ENCODE measurements at regions not wholly inside any gene's neighbourhood (a gene's known extent, or its start where the extent isn't known, plus 50 kb on each side); places are given as distances from the start of the nearest gene placed in this dataset.
"Not testable (repeated sequence)": the region's sequence is repeated elsewhere in the genome, so short reads cannot be mapped to it uniquely, and the experiment has no call there.

DNA sequence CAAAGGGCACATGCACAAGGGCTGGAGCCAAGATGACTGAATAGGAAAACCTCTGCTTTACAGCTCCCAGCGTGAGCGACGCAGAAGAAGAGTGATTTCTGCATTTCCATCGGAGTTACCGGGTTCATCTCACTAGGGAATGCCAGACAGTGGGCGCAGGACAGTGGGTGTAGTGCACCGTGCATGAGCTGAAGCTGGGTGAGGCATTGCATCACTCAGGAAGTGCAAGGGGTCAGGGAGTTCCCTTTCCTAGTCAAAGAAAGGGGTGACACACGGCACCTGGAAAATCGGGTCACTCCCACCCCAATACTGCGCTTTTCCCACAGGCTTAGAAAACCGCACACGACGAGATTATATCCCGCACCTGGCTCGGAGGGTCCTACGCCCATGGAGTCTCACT lies 64.5 kb upstream of the HTR1E start:
- DNase-seq: not testable (repeated sequence)

DNA sequence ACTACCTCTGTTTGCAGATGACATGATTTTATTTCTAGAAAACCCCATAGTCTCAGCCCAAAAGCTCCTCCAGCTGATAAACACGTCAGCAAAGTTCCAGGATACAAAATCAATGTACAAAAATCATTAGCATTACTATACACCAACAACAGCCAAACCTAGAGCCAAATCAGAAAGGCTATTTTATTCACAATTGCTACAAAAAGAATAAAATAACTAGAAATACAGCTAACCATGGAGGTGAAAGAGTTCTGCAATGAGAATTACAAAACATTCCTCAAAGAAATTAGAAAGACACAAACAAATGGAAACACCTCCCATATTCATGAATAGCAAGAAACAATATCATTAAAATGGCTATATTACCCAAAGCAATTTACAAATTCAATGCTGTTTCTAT lies 65.6 kb upstream of the HTR1E start:
- DNase-seq: peak; percentile 31

DNA sequence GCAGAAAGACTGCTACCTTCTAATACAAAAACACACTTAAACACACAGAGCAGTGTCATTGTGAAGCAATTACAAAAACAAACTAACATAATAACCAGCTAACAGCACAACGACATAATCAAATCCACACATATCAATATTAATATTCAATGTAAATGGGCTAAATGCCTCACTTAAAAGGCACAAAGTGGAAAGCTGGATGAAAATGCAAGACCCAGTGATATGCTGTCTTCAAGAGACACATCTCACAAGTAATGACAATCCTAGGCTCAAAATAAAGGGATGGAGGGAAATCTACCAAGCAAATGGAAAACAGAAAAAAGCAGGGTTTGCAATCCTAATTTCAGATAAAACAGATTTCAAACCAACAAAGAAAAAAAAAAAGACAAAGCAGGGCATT lies 67.8 kb upstream of the HTR1E start:
- DNase-seq: no peak

DNA sequence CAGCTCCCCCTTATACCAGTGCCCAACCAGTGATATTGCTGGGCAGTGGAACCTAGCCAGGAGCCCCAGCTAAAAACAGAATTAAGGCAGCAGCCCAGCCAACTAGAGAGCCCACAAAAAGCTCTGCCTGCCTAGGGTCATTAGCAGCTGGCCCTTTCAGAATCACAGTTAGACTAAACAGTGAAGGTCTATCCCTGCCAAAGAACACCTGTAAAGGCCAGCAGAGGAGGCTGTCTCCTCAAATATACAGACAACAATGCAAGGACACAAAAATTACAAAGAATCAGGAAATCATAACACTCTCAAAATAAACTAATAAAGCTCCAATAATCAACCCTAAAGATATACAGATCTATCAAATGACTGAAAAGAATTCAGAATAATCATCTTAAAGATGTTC lies 77.8 kb upstream of the HTR1E start:
- DNase-seq: no peak

DNA sequence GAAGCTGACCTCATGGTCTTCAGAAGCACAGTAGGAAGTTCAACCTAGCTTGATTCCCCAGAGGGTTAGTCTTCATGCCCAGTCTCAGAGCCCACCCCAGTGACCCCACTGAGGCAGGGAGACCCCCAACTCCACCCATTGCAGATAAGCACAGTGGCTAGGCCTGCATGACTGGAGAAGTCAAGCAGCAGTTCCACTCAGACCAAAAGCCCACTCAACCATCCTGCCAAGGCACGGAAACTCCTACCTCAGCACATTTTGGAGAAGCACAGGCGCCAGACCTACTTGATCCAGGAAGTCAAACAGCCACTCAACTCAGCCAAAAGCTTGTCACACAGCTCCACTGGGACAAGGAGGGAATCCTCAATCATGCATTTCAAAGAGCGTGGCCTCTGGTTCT lies 78.4 kb upstream of the HTR1E start:
- DNase-seq: no peak

DNA sequence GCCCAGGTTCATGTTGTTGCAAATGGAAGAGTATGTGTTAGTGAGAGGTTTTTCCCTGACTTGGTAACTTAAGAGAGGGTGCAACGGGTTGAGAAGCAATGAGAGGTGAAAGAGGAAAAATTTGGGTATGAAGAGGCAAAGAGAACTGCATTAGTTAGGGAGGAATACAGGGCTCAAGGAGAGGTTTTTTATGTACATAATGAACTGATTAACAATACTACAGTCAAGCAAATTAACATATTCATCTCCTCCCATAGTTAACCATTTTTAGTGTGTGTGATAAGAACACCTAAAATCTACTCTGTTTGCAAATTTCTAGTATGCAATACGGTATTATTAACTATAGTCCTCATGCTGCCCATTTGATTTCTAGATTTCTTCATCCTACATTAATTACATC lies 79.5 kb upstream of the HTR1E start:
- DNase-seq: no peak

DNA sequence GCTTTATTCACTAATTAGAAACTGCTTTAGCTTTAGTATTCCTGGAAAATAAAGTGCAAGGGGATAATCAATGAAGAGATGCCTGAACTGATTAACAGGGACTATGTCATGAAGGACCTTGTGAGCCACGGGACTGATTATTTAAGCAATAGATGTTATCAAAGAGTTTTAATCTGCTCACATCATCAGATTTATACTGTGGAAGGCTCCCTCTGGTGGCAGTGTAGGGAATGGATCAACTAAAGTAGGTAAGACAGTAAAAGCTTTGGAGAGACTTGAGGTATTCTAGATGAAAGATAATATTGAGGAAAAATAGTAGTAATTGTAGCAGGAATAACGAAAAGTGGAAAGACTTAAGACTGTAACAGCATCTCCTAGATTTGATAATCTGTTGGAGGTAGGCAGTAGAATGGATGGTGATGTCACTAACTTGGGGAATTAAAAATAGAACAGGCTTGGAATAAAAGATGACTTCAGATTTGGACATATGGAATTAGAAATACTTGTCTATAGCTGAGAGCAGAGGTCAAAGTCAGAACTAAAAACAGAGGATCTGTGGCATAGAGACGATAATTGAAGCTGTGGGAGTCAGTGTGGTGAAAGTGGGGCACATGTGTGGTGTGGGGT lies 80.3 kb upstream of the HTR1E start:
- peak; percentile 59 for DNase-seq

DNA sequence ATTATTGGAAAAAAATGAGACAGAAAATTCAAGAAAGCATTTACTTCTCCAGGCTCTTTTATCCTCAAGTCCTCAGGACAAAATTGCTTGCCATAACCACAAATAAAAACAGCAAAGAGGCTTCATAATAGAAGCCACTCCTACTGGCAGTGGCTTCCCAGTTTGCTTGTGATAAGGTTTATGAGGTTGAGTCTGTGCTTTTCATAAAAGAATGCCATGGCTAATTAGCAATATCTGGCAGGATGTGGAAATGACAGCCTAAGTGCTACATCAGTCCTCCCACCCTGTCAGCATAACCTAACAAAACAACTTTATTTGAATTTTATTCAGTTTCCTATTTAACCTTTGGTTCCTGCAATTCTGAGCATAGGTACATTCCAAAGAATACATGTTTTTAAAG lies 80.9 kb upstream of the HTR1E start:
- DNase-seq: peak; percentile 69

DNA sequence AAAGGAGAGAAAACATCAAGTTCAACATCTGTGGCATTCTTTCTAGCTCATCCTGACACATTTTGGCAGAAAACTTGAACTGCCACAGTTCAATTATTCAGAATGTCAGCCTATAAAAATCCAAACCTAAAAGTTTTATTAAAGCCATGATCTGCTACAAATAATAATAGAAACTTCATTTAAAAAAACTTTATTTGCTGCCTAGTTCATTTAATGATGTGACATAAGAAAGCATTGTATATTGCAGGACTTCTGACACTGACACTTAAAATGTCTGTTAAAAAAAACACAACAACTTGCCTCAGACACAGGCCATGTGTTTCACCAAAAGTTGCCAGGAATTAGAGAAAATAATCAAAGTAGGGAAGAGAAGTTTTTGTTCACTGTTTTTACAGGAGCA lies 88.3 kb upstream of the HTR1E start:
- DNase-seq: no peak

DNA sequence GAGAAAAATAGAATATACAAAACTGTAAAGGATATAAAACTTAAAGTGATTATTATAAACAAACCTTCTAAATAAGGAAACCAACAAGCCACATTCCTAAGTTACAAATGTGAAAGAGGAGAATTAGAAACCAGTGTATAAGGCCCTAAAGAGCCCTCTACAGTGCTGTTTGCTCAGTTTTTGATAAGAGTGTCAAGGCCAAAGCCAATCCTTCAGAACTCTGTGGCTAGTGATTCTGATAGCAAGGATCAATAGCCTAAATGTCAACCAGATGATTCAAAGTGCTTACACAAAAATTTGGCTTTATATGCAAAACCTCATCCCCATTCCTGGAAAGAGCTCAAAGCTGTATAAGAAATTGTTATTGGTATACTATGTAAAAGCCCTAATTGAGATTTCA lies 104.6 kb upstream of the HTR1E start:
- DNase-seq: no peak

DNA sequence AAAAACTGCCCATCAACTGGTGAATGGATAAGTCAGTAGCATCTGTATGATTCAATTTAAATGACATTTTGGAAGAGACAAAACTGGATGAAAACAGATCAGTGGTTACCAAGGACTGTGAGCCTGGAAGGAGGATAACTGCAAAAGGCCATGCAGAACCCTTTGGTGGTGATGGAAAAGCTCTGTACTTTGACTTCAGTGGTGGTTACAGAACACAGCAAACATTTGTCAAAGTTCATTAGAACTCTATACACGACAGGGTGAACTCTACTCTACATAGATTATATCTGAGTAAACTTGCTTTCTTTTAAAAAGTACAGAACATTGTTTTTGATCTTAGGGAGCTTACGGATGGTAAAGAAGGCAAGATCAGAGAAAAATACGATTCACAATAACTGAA lies 111.9 kb upstream of the HTR1E start:
- no peak for DNase-seq

DNA sequence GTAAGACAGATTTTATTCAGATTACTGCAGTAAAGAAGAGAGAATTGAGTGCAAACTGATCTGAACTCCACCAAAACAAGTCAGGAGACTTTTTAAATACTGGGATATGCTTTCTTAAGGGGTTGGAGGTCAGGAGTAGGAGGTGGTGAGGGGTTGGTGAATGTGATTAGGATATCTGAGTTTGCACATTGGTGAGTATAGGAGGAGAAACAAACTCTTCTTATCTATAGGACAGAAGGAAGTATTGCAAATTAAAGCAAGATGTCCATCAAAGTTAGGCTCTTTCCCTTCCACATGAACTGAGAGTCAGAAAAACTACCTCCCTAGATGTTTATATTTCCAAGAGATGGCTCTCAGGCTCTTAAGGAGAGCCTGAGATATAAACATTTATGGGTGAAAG lies 114.6 kb upstream of the HTR1E start:
- no peak for DNase-seq

DNA sequence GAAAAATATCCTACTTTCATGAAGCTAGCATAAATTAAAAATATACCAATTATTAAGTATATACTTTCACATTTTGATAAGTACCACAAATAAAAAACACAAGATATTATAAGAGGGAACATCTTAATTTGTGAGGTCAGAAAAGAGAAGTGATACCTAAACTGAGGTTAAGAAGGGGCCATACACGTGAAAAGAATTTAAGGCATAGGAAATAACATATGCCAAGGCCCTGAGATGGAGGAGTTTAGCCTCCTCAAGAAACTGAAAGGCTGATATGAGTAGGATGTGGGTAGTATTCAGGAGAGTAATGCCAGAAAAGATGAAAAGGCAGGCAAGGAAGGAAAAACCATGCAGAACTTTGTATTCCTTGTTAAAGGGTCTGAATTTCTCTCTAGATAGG lies 116.6 kb upstream of the HTR1E start:
- no peak for DNase-seq

DNA sequence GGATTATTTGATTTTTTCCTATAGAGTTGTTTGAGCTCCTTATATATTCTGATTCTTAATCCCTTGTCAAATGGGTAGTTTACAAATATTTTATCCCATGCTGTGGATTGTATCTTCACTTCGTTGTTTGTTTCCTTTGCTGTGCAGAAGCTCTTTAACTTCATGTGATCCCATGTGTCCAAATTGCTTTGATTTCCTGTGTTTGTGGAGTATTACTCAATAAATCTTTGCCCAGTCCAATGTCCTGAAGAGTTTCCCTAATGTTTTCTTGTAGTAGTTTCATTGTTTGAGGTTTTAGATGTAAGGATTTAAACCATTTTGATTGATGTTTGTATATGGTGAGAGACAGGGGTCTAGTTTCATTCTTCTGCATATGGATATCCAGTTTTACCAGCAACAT lies 143.7 kb upstream of the HTR1E start:
- DNase-seq: no peak

DNA sequence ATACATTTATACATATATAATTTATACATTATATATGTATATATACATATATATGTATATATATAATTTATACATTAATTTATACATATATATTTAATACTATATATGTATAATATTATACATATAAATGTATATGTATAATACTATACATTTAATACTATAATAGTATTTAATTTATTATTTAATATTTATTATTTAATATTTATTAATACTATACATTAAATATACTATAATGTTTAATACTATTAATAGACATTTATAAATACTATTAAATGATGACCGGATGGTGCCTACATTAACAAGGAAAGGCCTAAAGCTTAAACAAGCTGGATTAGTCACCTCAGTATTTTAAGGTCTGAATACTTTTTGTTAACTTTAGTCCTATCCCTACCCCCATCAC lies 145.9 kb upstream of the HTR1E start:
- DNase-seq: no peak

DNA sequence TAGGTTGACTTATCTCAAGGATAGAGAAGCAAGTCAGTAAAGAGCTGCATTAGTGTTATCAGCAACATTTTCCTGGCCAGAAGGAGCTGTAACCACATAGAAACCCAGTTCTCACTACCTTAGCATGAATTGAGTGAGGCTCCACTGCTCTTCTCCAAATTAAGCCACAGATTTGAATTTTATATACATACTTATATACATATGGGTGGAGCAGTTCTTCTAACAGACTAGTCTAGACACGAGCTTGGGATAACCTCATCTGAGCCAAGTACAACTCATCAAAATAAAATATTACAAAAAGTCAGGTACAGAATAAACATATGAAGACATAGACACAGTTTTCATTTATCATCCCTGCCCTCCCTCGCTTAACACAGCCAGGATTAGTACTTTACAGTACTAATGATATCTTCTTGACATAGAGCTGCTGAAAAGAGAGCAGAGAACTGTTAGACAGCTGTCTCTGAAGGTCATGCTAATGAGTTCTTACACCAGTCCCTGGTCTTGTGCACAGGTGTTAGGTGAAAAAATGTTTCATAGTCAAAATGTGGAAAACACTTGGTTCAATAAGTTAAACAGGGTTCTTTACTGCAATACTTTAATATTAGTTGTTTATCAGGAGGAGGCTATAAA lies 147.4 kb upstream of the HTR1E start:
- no peak for DNase-seq

DNA sequence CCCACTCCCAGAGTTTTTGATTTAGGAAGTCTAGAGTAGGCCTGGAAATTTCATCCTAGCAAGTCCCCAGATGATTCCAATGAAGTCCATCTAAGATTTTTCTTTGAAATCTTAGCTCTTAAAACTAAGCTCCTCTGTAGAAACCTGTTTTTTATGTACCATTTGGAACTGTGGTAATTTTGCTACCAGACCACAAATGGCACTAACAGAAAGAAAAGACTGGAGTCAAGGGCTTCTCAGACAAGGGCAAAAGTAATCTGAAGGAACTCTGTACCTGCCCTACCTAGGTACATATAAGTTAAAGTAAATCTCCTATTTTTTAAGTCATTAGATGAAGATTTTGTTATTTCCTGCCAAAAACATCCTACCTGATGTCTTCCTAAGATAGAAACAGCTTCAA lies 155.0 kb upstream of the HTR1E start:
- no peak for DNase-seq

DNA sequence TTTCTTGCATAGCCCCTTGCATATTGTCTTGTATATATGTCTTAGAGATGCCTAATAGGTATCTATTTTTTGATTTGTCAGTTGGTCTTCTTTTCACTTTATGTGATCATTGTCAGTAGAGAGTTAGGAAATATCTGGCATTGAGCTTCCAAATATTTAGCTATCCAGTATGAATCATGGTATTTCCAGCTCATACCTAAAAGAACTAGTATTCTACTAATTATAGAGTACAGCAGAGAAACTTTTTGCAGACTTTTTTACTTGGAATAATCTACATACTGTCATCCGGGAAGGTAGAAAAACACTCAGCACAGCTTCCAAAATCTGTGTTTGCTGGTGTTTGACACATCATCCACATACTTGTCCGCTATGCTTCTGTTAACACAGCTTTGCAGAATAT lies 156.4 kb upstream of the HTR1E start:
- no peak for DNase-seq

DNA sequence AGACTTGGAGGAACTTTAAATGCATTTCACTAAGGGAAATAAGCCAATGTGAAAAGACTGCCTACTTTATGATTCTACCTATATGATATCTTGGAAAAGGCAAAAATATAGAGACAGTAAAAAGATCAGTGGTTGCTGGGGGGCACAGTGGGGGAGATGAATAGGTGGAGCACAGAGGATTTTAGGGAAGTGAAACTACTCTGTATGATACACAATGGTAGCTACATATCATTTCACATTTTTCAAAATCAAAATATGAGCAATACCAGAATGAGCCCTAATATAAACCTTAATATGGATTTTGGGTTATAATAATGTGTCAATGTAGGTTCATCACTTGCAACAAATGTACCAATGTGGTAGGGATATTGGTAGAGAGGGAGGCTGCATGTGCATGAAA lies 161.4 kb upstream of the HTR1E start:
- no peak for DNase-seq

DNA sequence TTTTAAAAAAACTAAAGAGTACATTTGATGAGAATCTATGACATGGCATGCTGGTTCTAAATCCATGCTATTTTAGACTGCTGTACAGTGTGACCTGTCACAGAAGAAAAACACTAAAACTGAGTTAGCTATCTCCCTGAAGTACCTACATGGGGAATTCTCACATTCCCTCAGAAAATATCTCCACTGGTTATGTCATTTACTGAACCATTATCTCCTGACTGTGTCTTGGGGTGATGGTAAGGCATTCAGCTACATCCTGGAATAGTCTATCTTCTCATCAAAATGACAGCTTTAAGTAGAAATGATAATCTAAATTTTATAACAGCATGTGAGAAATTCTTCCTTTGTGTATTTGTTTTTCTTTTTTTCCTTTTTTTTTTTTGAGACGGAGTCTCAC lies 172.1 kb upstream of the HTR1E start:
- no peak for DNase-seq

DNA sequence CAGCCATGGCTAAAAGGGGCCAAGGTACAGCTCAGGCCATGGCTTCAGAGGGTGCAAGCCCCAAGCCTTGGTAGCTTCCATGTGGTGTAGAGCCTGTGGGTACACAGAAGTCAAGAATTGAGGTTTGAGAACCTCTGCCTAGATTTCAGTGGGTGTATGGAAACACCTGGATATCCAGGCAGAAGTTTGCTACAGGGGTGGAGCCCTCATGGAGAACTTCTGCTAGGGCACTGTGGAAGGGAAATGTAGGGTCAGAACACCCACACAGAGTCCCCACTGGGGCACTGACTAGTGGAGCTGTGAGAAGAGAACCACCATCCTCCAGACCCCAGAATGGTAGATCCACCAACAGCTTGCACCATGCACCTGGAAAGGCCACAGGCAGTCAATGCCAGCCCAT lies 177.4 kb upstream of the HTR1E start:
- DNase-seq: not testable (repeated sequence)

DNA sequence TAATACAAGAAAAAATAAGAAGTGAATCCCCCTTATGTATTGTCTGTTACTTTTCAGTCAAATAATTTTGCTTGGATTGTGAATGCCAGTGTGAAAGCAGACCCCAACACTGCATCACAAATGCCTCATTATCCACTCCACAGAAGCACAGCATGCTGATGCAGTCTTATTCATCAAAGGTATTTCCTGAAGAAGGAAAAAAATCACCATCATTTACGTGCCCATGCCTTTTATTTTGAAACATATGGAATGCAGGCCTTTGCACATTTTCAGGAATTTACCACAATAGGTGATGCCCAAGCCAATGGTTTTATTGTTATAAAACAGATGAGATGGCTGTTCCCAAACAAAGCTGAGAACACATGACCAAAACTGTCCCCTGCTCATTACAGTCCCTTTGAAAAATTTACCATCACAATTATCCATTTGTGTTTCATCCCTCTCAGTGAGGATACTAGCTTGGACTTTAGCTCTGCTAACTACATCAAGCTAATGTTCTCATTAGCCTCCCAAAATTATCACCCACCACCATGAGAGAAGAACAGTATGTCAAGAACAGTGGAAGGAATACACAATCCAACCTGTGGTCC lies 180.6 kb upstream of the HTR1E start:
- no peak for DNase-seq

DNA sequence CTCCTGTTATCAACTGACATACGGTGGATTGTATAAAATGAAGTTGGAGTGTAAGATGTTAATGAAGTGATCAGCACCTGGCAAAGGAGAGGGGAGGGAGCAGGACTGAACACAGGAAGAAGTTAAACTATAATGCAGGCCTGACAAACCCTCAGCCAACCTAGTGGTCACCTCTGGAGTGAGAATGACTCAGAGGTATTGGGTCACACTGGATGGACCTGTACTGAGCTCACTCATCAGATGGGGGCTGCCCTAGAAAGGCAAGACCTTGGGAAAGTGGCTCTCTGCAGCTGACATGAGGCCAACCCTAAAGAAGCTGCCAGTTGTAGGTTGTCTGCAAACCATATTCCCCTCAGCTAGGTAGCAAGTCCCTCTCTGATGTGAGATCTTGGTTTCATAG lies 193.3 kb upstream of the HTR1E start:
- DNase-seq: no peak

DNA sequence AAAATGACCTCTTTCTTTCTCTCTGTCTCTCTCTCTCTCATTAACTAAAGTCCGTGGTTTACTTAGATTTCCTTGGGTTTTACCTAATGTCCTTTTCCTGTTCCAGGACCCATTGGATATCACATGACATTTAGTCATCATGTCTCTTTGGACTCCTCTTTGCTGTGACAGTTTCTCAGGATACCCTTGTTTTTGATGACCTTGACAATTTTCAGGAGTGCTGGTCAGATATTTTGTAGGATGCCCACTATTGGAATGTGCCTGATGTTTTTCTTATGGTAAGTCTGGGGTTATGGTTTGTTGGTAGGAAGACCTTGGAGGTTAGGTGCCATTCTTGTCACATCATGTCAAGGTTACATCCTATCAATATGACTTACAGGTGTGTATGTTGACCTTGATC lies 199.2 kb upstream of the HTR1E start:
- no peak for DNase-seq

DNA sequence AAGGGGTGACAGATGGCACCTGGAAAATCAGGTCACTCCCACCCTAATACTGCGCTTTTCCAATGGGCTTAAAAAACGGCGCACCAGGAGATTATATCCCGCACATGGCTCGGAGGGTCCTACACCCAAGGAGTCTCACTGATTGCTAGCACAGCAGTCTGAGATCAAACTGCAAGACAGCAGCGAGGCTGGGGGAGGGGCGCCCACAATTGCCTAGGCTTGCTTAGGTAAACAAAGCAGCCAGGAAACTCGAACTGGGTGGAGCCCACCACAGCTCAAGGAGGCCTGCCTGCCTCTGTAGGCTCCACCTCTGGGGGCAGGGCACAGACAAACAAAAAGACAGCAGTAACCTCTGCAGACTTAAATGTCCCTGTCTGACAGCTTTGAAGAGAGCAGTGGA lies 205.7 kb upstream of the HTR1E start:
- not testable (repeated sequence) for DNase-seq

Data from hematopoietic multipotent progenitor cell treated with erythropoietin and hydrocortisone succinate and interleukin-3 and kit ligand, for 4 days (in vitro differentiated cells).